Parathyroid adenoma (tissue), 2 donors: ENCODE measurements at regions not wholly inside any gene's neighbourhood (a gene's known extent, or its start where the extent isn't known, plus 50 kb on each side); places are given as distances from the start of the nearest gene placed in this dataset.

Experiments used
- H2AFZ ChIP-seq: fragments of 300-600 bp; sonication (generic); one replicate; pipeline ENCODE4 v1.7.0; 2017; ENCODE audit warnings: antibody characterized with exemption, mild to moderate bottlenecking
- H3K27ac ChIP-seq: fragments of 300-600 bp; sonication (generic); one replicate; pipeline ENCODE4 v1.7.0; 2017
- H3K27me3 ChIP-seq: fragments of 300-600 bp; sonication (generic); one replicate; pipeline ENCODE4 v1.7.0; 2017; ENCODE audit warnings: low read length; ENCODE audit not compliant: control insufficient read depth, insufficient read depth
- H3K36me3 ChIP-seq: fragments of 300-600 bp; sonication (generic); one replicate; pipeline ENCODE4 v1.7.0; 2017; ENCODE audit warnings: low read length; ENCODE audit not compliant: control insufficient read depth, insufficient read depth
- H3K4me1 ChIP-seq: fragments of 300-600 bp; sonication (generic); one replicate; pipeline ENCODE4 v1.7.0; 2017; ENCODE audit warnings: control low read depth
- H3K4me2 ChIP-seq: fragments of 300-600 bp; sonication (generic); one replicate; pipeline ENCODE4 v1.7.0; 2017; ENCODE audit warnings: low read length
- H3K4me3 ChIP-seq: fragments of 300-600 bp; sonication (generic); one replicate; pipeline ENCODE4 v1.7.0; 2017; ENCODE audit warnings: low read depth, low read length
- H3K79me2 ChIP-seq: fragments of 300-600 bp; sonication (generic); one replicate; pipeline ENCODE4 v1.7.0; 2017; ENCODE audit warnings: control low read depth
- H3K9ac ChIP-seq: fragments of 300-600 bp; sonication (generic); one replicate; pipeline ENCODE4 v1.7.0; 2017; ENCODE audit warnings: mild to moderate bottlenecking
- H3K9me3 ChIP-seq: fragments of 300-600 bp; sonication (generic); one replicate; pipeline ENCODE4 v1.7.0; 2017; ENCODE audit warnings: low read length; ENCODE audit not compliant: control insufficient read depth
- TF ChIP-seq, protein P1 (sequence below): fragments of 300-600 bp; sonication (generic); IDR thresholded peaks from one replicate; pipeline ENCODE4 v1.7.0; 2017; ENCODE audit warnings: antibody characterized with exemption, mild to moderate bottlenecking
- donor health status: primary hyperparathyroidism.

DNA sequence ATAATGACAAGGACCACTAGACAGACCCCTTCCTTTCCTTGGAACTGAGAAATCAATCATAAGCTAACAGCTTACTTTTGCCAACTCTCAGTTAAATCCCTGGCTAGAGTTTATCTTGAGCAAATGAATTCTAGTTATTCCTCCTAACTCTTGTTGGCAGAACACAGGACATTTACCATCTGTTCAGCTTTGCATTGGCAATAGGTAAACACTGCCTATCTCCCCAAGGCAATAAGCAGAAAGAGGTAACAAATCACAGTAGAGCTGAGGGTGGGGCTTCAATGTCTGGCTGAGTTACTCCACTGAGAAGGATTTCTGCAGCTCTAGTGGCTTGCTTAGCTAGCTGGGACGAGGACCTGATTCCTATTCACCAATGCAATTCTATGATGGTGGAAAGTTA is 503.3 kb upstream of the GRIA1 start:
- Histone ChIP-seq H3K4me1 (no peaks in the 10 kb centered on the region), H3K27me3 (no peaks in the 10 kb centered on the region), H3K9me3 (no peaks in the 10 kb centered on the region), H3K4me3 (no peak overlapping the region), H3K9ac (no peak overlapping the region), H3K79me2 (no peaks in the 10 kb centered on the region), H2AFZ (no peak overlapping the region), H3K36me3 (no peaks in the 10 kb centered on the region), H3K27ac (no peak overlapping the region), H3K4me2 (no peak overlapping the region)
- TF ChIP-seq, protein P1, sequence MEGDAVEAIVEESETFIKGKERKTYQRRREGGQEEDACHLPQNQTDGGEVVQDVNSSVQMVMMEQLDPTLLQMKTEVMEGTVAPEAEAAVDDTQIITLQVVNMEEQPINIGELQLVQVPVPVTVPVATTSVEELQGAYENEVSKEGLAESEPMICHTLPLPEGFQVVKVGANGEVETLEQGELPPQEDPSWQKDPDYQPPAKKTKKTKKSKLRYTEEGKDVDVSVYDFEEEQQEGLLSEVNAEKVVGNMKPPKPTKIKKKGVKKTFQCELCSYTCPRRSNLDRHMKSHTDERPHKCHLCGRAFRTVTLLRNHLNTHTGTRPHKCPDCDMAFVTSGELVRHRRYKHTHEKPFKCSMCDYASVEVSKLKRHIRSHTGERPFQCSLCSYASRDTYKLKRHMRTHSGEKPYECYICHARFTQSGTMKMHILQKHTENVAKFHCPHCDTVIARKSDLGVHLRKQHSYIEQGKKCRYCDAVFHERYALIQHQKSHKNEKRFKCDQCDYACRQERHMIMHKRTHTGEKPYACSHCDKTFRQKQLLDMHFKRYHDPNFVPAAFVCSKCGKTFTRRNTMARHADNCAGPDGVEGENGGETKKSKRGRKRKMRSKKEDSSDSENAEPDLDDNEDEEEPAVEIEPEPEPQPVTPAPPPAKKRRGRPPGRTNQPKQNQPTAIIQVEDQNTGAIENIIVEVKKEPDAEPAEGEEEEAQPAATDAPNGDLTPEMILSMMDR, result no peak

DNA sequence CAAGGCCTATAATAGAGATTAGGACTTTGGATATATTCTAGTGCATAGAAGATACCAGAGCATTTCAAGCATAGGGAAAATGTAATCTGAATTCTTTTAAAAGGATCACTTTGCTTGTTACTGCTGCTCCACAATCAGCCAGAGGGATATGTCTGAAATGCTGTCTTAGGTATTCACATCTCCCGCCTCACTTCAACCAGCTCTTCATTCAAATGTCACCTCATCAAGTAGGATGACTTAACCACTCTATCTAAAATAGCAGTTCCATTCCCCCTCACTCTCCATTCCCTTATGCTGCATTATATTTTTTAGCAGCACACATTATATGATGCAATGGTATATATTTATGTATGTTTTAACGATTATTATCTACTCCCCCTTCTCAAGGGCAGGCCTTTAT is 500.3 kb upstream of the GRIA1 start:
- no peak overlapping the region for H3K27ac ChIP-seq
- no peak overlapping the region for H3K4me3 ChIP-seq
- no peak overlapping the region for H3K4me2 ChIP-seq
- H3K9ac ChIP-seq, result no peak overlapping the region
- H3K27me3 ChIP-seq, result no peaks in the 10 kb centered on the region
- H2AFZ ChIP-seq, result no peak overlapping the region
- H3K36me3 ChIP-seq, result no peaks in the 10 kb centered on the region
- no peaks in the 10 kb centered on the region for H3K79me2 ChIP-seq
- no peaks in the 10 kb centered on the region for H3K9me3 ChIP-seq
- no peaks in the 10 kb centered on the region for H3K4me1 ChIP-seq
- TF ChIP-seq, protein P1, result no peak

DNA sequence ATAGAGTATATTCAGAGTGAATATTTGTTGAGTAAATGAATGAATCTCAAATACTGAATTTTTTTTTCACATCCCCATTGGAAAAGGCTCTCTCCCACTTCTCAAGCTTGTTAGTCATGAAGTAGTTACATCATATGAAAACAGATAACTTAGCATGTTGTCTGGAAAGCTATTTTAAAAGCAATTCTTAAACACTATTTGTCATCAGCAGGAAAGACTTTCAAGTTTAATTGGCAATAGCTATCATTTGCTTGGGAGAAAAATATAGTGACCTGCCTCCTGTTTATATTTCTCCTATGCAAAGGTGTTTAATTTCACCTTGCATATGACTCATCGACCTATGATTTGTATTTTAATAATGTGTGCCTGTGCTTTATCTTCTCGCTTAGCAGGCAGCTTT is 499.8 kb upstream of the GRIA1 start:
- Histone ChIP-seq H3K27me3 (no peaks in the 10 kb centered on the region), H3K79me2 (no peaks in the 10 kb centered on the region), H2AFZ (no peak overlapping the region), H3K4me1 (no peaks in the 10 kb centered on the region), H3K4me3 (no peak overlapping the region), H3K27ac (no peak overlapping the region), H3K9ac (no peak overlapping the region), H3K4me2 (no peak overlapping the region), H3K9me3 (no peaks in the 10 kb centered on the region), H3K36me3 (no peaks in the 10 kb centered on the region)
- TF ChIP-seq, protein P1, result no peak

DNA sequence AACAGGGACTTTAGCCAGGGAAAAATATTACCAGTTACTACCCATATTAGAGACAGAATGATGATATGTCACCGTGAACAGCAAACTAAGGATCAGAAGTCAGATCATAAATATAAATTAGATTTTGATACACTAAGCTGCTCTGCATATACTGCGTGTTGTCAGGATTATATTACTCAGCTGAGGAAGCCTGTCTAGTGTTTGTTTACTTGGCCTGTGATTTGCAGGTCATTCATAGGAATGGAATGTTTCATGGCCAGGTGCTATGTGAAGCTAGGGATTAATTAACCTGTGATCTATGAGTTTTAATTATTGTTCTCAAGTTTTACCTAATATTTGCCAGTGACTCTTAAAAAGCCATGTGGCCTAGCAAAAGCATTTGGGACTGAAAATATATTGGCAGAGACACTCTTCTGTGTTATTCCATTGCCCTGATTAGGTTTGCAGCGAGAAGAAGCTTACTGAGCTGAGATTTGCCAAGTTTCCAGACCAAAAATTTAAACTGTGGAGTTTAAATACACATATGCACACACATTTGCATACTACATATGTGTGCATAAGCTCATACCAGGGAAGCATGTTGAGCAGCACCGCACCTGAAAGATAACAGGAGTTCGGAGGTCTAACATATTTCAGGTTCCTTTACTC is 496.3 kb upstream of the GRIA1 start:
- no peaks in the 10 kb centered on the region for H3K36me3 ChIP-seq
- no peaks in the 10 kb centered on the region for H3K27me3 ChIP-seq
- no peaks in the 10 kb centered on the region for H3K9me3 ChIP-seq
- no peaks in the 10 kb centered on the region for H3K4me1 ChIP-seq
- H3K27ac ChIP-seq, result no peak overlapping the region
- no peak overlapping the region for H3K4me3 ChIP-seq
- no peak overlapping the region for H3K4me2 ChIP-seq
- no peak overlapping the region for H3K9ac ChIP-seq
- H2AFZ ChIP-seq, result no peak overlapping the region
- H3K79me2 ChIP-seq, result no peaks in the 10 kb centered on the region
- TF ChIP-seq, protein P1, result no peak

DNA sequence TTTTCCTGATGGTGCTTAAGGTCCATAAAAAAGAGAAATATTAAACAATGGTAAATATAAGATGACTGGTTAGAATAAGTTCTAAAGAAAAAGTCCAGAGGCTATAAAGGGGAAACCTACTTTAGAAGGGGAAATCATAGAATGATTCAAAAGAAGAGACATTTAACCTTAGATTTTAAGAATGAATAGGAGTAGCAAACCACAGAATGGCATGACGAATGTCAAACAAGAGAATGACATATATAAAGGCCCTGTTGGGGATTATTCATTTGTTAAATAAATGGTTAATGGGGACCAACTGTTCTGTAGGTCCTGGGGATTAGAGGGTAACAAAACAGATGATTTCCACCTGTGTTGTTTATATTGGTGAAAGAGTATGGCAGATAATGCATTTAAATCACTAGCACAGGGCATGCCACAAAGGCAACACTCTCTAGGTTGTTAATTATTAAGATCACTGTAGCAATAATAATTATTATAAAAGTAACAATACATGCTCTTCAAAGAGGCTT is 495.2 kb upstream of the GRIA1 start:
- Histone ChIP-seq H3K9ac (no peak overlapping the region), H3K79me2 (no peaks in the 10 kb centered on the region), H3K4me3 (no peak overlapping the region), H2AFZ (no peak overlapping the region), H3K4me2 (no peak overlapping the region), H3K36me3 (no peaks in the 10 kb centered on the region), H3K27ac (no peak overlapping the region), H3K27me3 (no peaks in the 10 kb centered on the region), H3K9me3 (no peaks in the 10 kb centered on the region), H3K4me1 (no peaks in the 10 kb centered on the region)
- TF ChIP-seq, protein P1, result no peak
